MV-4-11 (cell line): ENCODE measurements at regions not wholly inside any gene's neighbourhood (a gene's known extent, or its start where the extent isn't known, plus 50 kb on each side); places are given as distances from the start of the nearest gene placed in this dataset.

ENCODE experiments used
- DNase-seq: peaks from one replicate; lab custom pipeline; 2025; lab: John Stamatoyannopoulos, UW

DNA sequence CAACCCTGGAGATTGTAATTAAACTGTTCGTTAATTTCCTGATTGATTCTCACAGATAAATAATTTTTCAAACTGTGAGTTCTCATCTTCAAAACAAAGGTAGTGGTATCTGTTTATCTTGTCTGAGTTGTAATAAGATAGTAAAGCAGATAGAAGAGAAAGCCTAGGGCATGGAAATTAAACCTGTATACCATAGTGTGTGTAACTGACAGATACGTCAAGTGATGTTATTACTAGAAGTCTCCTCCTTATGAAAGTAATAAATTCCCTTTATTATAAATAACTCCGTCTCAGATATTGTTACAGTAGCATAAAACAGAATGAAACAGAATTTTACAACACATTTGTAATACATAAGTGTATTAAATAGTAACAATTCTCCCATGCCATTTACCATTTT lies 1065.1 kb downstream of the SLITRK1 start:
- DNase-seq = no peak

- no peak for DNase-seq
These were observed 1066.5 kb downstream of the SLITRK1 start for GRCh38 chr13:82815791-82816190.

DNA sequence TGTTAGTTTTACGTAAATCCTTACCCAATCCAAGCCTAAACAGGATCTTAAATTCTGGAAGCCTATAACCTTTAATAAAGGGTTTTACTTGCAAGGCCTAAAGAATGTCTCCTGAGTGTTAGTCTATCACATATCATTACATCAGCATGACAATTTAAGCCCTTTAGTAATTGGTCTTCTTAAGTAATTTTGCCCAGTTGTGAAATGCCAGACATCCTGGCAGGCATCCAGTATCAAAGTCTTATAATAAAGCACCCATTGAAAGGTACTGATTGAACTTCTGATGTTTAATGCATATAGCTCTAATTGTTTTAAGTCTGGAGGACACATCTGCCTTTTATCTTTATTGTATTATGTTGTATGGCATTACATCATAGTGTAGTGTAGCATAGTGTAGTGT lies 1078.9 kb downstream of the SLITRK1 start:
- no peak for DNase-seq

GRCh38 chr13:82802528-82802927 lies 1079.7 kb downstream of the SLITRK1 start:
- no peak for DNase-seq

- DNase-seq = no peak
These were observed 1081.9 kb downstream of the SLITRK1 start for GRCh38 chr13:82800391-82800790.

DNA sequence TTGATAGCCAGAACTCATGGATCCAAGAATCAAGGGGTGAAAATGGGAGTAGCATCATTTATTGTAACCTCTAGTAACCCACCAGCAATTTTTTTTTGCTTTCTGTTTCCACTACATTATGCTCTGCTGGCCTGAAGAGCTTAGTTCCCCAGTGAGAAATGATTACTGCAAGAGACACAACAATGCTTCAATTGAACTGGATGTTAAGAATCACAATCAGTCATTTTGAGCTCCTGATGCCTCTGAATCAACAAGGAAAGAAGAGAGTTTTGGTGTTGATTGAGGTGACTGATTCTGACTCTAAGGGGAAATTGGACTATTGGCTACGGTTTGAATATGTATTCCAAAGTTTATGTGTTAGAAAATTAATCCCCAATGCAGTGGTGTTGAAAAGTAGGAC lies 1084.4 kb downstream of the SLITRK1 start:
- no peak for DNase-seq

- DNase-seq = no peak
These were observed 1091.2 kb downstream of the SLITRK1 start for GRCh38 chr13:82791035-82791434.

GRCh38 chr13:82772816-82773215 lies 1109.5 kb downstream of the SLITRK1 start:
- DNase-seq = no peak

DNA sequence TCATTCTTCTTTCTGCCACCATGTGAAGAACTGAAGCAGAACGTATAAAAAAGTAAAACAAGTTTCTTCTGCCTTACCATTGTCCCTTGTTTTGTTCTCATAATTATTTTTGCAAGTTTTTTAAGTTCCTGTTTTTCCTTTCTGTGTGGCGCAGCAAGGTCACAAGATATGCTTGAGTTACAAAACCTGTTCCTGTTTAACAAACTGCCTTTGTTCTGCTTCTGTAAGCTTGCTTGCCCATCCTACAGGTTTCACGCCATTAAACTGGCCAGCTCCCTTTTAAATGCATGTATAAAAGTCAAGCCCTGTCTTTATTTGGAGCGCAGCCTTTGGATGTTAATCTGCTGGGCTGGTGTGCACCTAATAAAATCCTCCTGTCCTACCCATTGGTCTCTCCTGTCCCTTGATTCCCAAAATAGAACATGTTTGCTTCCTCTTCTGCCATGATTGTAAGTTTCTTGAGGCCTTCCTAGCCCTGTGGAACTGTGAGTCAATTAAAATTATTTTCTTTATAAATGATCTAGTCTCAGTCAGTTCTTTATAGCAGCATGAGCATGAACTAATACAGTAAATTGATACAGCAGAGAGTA lies 1115.4 kb downstream of the SLITRK1 start:
- DNase-seq = peak; percentile 88

GRCh38 chr13:82758044-82758443 lies 1124.2 kb downstream of the SLITRK1 start:
- peak; percentile 32 for DNase-seq

DNA sequence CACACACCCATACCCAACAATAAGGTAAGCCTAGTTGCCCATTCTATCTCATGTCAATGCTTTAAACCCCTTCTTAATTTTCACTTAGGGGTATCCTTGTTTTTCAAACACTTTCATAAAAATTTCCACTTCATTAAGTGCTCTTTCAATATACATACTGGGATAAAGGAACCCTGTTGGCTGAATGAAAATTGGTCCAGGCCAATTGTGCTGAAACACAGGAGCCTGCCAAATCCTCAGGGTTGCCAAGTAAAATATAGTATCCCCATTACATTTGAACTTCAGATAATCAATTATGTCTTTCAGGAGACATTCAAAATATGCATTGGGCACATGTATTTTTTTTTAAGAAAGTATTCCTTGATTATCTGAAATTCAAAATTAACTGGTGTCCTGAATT lies 1131.1 kb downstream of the SLITRK1 start:
- DNase-seq = no peak

DNA sequence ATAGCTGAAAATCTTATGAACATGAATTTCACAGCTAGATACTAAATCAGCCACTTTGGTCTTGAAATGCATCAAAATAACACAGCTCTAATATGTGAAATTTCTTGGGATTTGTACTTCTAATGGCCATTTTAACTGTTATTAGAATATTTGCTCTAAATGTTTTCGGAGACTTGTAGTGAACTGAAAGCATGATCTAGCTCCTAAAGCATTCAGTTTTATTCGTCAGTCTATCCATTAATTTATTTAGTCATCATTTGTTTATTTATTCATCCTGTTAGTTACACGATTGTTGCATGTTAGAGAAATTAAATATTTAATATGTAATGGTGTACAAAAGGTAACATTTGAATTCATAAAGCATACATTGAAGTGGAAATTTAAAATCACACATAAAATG lies 1132.7 kb downstream of the SLITRK1 start:
- DNase-seq = no peak

GRCh38 chr13:82747958-82748357 lies 1134.3 kb downstream of the SLITRK1 start:
- no peak for DNase-seq

- DNase-seq = no peak
These were observed 1135.0 kb downstream of the SLITRK1 start for GRCh38 chr13:82747291-82747690.

DNA sequence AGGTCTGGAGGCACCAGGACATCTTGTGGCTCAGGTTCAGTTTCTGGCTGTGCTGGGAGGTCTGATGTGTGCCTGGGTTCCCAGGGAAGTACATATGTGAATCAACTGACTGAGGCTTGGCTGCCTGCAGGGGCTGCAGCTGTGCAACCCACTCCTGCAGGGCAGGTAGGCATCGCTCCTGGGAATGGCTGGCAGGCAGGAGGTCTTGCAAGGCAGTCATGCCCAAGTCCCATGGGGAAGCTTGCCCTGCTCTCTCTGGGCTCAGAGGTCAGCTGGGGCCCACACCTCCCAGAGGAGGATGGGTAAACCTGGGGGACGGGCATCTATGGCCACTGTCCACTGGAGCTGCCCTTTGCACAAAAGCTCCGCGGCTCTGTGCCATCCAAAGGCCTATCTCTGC lies 1141.8 kb downstream of the SLITRK1 start:
- DNase-seq = no peak

GRCh38 chr13:82739881-82740280 lies 1142.4 kb downstream of the SLITRK1 start:
- DNase-seq = no peak

- DNase-seq = no peak
These were observed 1152.9 kb downstream of the SLITRK1 start for GRCh38 chr13:82729401-82729800.

- no peak for DNase-seq
These were observed 1161.3 kb downstream of the SLITRK1 start for GRCh38 chr13:82720986-82721385.

DNA sequence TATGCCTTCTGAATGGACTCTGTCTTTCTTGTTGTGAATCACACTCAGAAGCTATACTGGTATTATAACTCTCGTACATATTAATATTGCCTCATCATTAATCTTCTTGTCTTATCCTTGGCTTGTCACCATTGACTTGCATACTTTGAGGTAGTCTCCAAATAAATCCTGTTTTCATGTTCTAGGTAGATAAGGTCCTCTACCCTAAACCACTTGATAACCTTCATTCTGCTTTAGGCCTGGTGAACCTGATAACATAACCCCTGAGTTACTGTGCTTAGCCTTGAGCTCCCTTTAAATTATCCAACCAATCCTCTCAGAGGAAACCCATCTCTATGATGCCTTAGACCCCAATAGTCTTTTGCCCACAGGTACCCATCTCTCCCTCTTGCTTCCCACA lies 1162.3 kb downstream of the SLITRK1 start:
- DNase-seq = no peak

- no peak for DNase-seq
These were observed 1165.0 kb downstream of the SLITRK1 start for GRCh38 chr13:82717249-82717648.

DNA sequence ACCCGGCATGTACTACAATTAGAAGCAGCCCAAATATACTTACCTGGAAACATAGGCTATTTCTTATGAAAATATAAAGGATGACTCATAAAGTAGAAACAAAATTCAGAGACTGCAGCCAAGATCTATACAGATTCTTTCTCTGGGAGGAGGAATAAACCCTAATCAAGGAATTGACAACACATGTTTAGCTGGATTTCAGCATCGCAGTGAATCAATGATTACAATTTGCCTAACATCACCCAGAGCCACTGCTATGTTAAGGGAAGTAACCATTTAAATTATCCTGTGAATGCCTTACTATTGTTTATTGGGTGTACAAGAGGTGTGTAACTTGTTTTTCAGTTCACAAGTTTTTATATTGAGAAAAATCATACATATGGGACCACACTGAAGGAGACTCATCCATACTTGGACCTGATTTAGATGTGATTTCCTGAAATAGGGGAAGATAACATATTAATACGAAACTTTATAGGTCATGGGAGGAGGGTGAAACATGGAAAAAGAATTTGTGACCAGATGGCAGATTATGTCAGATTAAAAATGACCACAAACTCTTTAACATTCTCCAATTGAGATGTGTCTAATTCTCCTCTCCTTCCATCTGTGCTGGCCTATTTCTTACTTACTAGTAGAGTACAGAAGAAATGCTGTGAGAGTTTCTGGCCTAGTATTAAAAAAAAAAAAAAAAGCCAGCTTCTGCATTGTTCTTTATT lies 1168.4 kb downstream of the SLITRK1 start:
- no peak for DNase-seq

- DNase-seq = no peak
These were observed 1179.8 kb downstream of the SLITRK1 start for GRCh38 chr13:82702513-82702912.

- no peak for DNase-seq
These were observed 1181.3 kb downstream of the SLITRK1 start for GRCh38 chr13:82701020-82701419.

DNA sequence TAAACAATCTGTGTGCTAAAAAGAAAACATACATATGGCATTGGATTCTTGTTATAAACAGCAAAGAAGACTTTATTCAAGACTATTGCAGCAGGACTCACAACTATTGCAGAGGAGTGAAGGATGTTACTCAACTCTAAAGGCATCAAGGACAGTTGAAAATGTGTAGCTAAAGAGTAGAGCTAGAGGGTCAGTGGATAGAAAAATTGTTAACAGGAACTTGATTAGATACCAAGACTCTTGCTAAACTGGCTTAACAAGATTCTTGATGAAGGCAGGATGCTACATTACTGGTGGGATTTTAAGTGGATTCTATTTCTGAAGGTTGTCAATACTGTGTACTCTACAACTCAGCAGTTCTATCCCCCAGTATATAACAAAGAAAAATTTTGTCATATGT lies 1183.3 kb downstream of the SLITRK1 start:
- no peak for DNase-seq
